Right lobe of liver (tissue), 6 donors: ENCODE measurements at regions not wholly inside any gene's neighbourhood (a gene's known extent, or its start where the extent isn't known, plus 50 kb on each side); places are given as distances from the start of the nearest gene placed in this dataset.
A peak's percentile ranks its signal among the peaks of the same experiment; 100 is the strongest.

Experiments
- ATAC-seq, 4 donors: fragments of 200-7000 bp; cut with Tn5 transposase; one replicate each; pipeline ENCODE4 v1.9.1; 2020; ENCODE audit warnings: mild to moderate bottlenecking in 4 of 4, moderate library complexity in 4 of 4
- DNase-seq, 3 donors: peaks; one replicate each; pipeline ENCODE4 v3.0.0-alpha.2; 2020
- H3K27ac ChIP-seq, 3 donors: fragments of 200-600 bp; one replicate each; pipeline ENCODE4 v1.8.0; 2022
- H3K27me3 ChIP-seq, 2 donors: fragments of 200-600 bp; one replicate each; pipeline ENCODE4 v1.8.0; 2022
- H3K36me3 ChIP-seq, 4 donors: fragments of 200-600 bp; sonication (generic) in 1 of 4; one replicate each; pipeline versions ENCODE4 v1.5.1 to v1.8.0; 2017 to 2022; ENCODE audit warnings: control low read depth in 1 of 4
- H3K4me1 ChIP-seq, 4 donors: fragments of 200-600 bp; sonication (generic) in 1 of 4; one replicate each; pipeline versions ENCODE4 v1.5.1 to v1.8.0; 2017 to 2022; ENCODE audit warnings: control low read depth in 1 of 4
- H3K4me3 ChIP-seq, 3 donors: fragments of 200-600 bp; one replicate each; pipeline ENCODE4 v1.8.0; 2022
- H3K9me3 ChIP-seq, 4 donors: fragments of 200-600 bp; sonication (generic) in 1 of 4; one replicate each; pipeline versions ENCODE4 v1.5.1 to v1.8.0; 2017 to 2022; ENCODE audit warnings: control low read depth in 1 of 4
- POLR2A ChIP-seq: fragments of 450-650 bp; IDR thresholded peaks from one replicate; pipeline ENCODE4 v1.6.1; 2017; ENCODE audit warnings: antibody characterized with exemption, mild to moderate bottlenecking
- WGBS: methylation state at CpG from one replicate; pipeline ENCODE4 v1.1.6; 2018; ENCODE audit warnings: low coverage, low lambda C conversion rate; ENCODE audit not compliant: insufficient coverage; ENCODE audit errors: missing lambda C conversion rate; 5-methylcytosine and 5-hydroxymethylcytosine counted together
- intact Hi-C, 2 donors: fragments of 100-400 bp; cut with DNase I; formaldehyde crosslinking; loops; one replicate each; pipeline versions ENCODE4 v1.11.2 to v1.14.1; 2022
- TF ChIP-seq, protein P1 (sequence below), 4 donors: fragments of 200-600 bp in 3 of 4; fragments of 450-650 bp in 1 of 4; IDR thresholded peaks; one replicate each; pipeline versions ENCODE4 v1.5.1 to v1.8.0; 2016 to 2022; ENCODE audit warnings: antibody characterized with exemption in 4 of 4, mild to moderate bottlenecking in 2 of 4
- donor health status: DM: no; HTN: yes; CAD: no.
- donor health status: DM: no; HTN: no; CAD: no.
- donor health status: DM: no; HTN: no; CAD: no.
- donor health status: DM: no; HTN: yes; CAD: no.
- donor health status: DM: no; HTN: yes; CAD: no.

- intact Hi-C loops, result no loop called here
- Histone ChIP-seq H3K4me1 (no peaks in the 10 kb centered on the region), H3K27ac (no peak overlapping the region), H3K4me3 (no peak overlapping the region), H3K9me3 (no peaks in the 10 kb centered on the region), H3K36me3 (no peaks in the 10 kb centered on the region), H3K27me3 (no peaks in the 10 kb centered on the region)
- DNase-seq (no peak), ATAC-seq (peak in 2 of 4 donors; percentile 30 to 42)
- no peak for TF ChIP-seq POLR2A
- TF ChIP-seq, protein P1, sequence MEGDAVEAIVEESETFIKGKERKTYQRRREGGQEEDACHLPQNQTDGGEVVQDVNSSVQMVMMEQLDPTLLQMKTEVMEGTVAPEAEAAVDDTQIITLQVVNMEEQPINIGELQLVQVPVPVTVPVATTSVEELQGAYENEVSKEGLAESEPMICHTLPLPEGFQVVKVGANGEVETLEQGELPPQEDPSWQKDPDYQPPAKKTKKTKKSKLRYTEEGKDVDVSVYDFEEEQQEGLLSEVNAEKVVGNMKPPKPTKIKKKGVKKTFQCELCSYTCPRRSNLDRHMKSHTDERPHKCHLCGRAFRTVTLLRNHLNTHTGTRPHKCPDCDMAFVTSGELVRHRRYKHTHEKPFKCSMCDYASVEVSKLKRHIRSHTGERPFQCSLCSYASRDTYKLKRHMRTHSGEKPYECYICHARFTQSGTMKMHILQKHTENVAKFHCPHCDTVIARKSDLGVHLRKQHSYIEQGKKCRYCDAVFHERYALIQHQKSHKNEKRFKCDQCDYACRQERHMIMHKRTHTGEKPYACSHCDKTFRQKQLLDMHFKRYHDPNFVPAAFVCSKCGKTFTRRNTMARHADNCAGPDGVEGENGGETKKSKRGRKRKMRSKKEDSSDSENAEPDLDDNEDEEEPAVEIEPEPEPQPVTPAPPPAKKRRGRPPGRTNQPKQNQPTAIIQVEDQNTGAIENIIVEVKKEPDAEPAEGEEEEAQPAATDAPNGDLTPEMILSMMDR (IDR thresholded peaks at IDR 0.05), result no peak
- 51% methylated on average over 10 of the region's 10 CpGs for WGBS
These were observed 627.0 kb downstream of the BCOR start for GRCh38 chrX:39470588-39471407.

- ATAC-seq (no peak), DNase-seq (no peak)
- 67% methylated on average over 1 of the region's 1 CpG for WGBS
- no peaks in the 10 kb centered on the region for H3K27me3 ChIP-seq
- no peak overlapping the region for H3K27ac ChIP-seq
- no peaks in the 10 kb centered on the region for H3K9me3 ChIP-seq
- no peak for TF ChIP-seq POLR2A
- H3K4me1 ChIP-seq, result no peaks in the 10 kb centered on the region
- intact Hi-C loops, result no loop called here
- H3K36me3 ChIP-seq, result no peaks in the 10 kb centered on the region
- H3K4me3 ChIP-seq, result no peak overlapping the region
These were observed 625.6 kb downstream of the BCOR start for GRCh38 chrX:39472161-39472560.

- Histone ChIP-seq H3K9me3 (no peaks in the 10 kb centered on the region), H3K4me1 (no peaks in the 10 kb centered on the region), H3K27me3 (no peaks in the 10 kb centered on the region), H3K36me3 (no peaks in the 10 kb centered on the region), H3K4me3 (no peak overlapping the region), H3K27ac (no peak overlapping the region)
- intact Hi-C loops, result no loop called here
- 67% methylated on average over 1 of the region's 2 CpGs for WGBS
- ATAC-seq (no peak), DNase-seq (no peak)
- TF ChIP-seq, protein P1 (IDR thresholded peaks at IDR 0.05), result no peak
- no peak for TF ChIP-seq POLR2A
These were observed 623.9 kb downstream of the BCOR start for GRCh38 chrX:39473812-39474211.

DNA sequence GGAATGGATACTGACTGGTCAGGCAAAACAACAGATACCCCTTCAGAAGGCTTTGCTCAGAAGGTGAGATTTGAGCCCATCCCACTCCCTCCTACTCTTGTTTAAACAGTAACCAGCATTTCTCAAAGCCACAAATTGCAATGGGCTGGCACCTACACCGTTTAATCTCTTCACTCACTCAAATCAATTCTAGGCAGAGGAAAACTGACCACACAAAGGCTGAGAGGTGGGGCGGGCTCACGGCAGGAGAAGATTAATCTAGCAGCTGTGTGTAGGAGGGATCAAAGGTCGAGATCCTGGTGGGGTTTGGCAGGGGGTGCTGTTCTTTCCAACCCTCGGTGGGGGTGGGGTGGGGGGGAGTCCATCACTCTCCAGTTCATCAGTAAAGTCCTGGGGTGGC lies 622.4 kb downstream of the BCOR start:
- H3K27me3 ChIP-seq, result no peaks in the 10 kb centered on the region
- TF ChIP-seq, protein P1 (IDR thresholded peaks at IDR 0.05), result no peak
- no peak for TF ChIP-seq POLR2A
- DNase-seq, result no peak
- 30% methylated on average over 5 of the region's 5 CpGs for WGBS
- intact Hi-C loops, result no loop called here
- peak; percentile 45 to 73 (median 63) for ATAC-seq
- H3K4me3 ChIP-seq, result no peak overlapping the region
- H3K9me3 ChIP-seq, result no peaks in the 10 kb centered on the region
- H3K4me1 ChIP-seq, result no peaks in the 10 kb centered on the region
- no peak overlapping the region for H3K27ac ChIP-seq
- no peaks in the 10 kb centered on the region for H3K36me3 ChIP-seq

DNA sequence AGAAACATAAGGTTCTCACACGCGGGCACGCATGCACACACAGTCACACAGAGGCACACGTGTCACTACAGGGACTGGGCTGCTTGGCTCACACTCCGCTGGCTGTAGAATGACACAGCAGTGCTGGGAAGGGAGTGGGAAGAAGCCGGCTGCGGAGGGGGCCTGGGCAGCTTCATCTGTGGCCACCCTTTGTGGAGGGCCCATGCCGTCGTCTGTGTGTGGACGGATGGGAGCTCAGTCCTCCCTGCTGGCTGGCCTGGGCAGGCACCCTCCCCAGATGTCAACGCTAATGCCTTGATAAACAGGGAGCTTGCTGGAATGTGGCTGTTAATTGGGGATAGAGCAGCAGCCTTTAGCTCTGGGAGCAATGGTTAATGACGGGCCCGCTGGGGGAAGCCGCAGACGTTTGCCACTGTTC lies 621.1 kb downstream of the BCOR start:
- Histone ChIP-seq H3K4me3 (no peak overlapping the region), H3K4me1 (no peaks in the 10 kb centered on the region)
- WGBS, result no CpG with 5 or more reads among the region's 15 CpGs

More for the DNA sequence above, 621.1 kb downstream of the BCOR start:
- H3K27me3 ChIP-seq, result no peaks in the 10 kb centered on the region
- intact Hi-C loops, result no loop called here
- no peaks in the 10 kb centered on the region for H3K36me3 ChIP-seq
- ATAC-seq (peak in 2 of 4 donors; percentile 9 to 26), DNase-seq (no peak)
- no peak overlapping the region for H3K27ac ChIP-seq
- no peak for TF ChIP-seq POLR2A
- TF ChIP-seq, protein P1 (IDR thresholded peaks at IDR 0.05), result no peak
- no peaks in the 10 kb centered on the region for H3K9me3 ChIP-seq
